CD4-positive, alpha-beta T cell (primary cell): ENCODE measurements at regions not wholly inside any gene's neighbourhood (a gene's known extent, or its start where the extent isn't known, plus 50 kb on each side); places are given as distances from the start of the nearest gene placed in this dataset.

Experiments
- ATAC-seq: fragments of 200-7000 bp; cut with Tn5 transposase; one replicate; pipeline ENCODE4 v1.10.0; 2022; ENCODE audit warnings: mild to moderate bottlenecking; ENCODE audit not compliant: poor library complexity
- CTCF ChIA-PET: fragments of 350-600 bp; sonication (Branson Sonifier 250); formaldehyde crosslinking; loops from one replicate; lab custom pipeline; 2021; ENCODE audit warnings: antibody characterized with exemption, inconsistent platforms; lab: Charles Lee
- POLR2A ChIA-PET: fragments of 350-600 bp; sonication (Branson Sonifier 250); formaldehyde crosslinking; loops from one replicate; lab custom pipeline; 2021; ENCODE audit warnings: antibody characterized with exemption, inconsistent platforms; lab: Charles Lee
- DNase-seq, 14 experiments: peaks; one replicate each; pipeline ENCODE4 v3.0.0-alpha.2; 2013 to 2020; ENCODE audit warnings: mixed read lengths in 2 of 14
- H3K27ac ChIP-seq, 2 donors: one replicate each; pipeline versions ENCODE4 v1.5.1 to v1.7.0; 2013; ENCODE audit warnings: low read length in 2 of 2, low read depth in 1 of 2, mild to moderate bottlenecking in 1 of 2
- H3K27me3 ChIP-seq, 2 experiments: 1 replicate in 1 of 2; 2 replicates in 1 of 2; pipeline versions ENCODE4 v1.6.1 to v1.7.0; 2013; ENCODE audit warnings: low read length in 2 of 2, control low read depth in 1 of 2, mild to moderate bottlenecking in 1 of 2, moderate library complexity in 1 of 2; ENCODE audit not compliant: insufficient read depth in 2 of 2, control insufficient read depth in 1 of 2
- H3K36me3 ChIP-seq: one replicate; pipeline ENCODE4 v1.6.1; 2013; ENCODE audit warnings: low read length, control low read depth; ENCODE audit not compliant: insufficient read depth
- H3K4me1 ChIP-seq: one replicate; pipeline ENCODE4 v1.6.1; 2013; ENCODE audit warnings: low read length, control low read depth; ENCODE audit not compliant: insufficient read depth
- H3K4me3 ChIP-seq: one replicate; pipeline ENCODE4 v1.5.1; 2013; ENCODE audit warnings: mild to moderate bottlenecking, low read length, moderate library complexity
- H3K9me3 ChIP-seq, 2 experiments: 1 replicate in 1 of 2; 2 replicates in 1 of 2; pipeline versions ENCODE4 v1.6.1 to v1.7.0; 2013; ENCODE audit warnings: low read length in 2 of 2, mild to moderate bottlenecking in 2 of 2, control low read depth in 1 of 2, moderate library complexity in 1 of 2; ENCODE audit not compliant: control insufficient read depth in 1 of 2, insufficient read depth in 1 of 2
- H3K27ac Mint-ChIP-seq: one replicate; pipeline ENCODE4 v1.8.0; 2020; ENCODE audit warnings: mixed read lengths
- H3K27me3 Mint-ChIP-seq: one replicate; pipeline ENCODE4 v1.8.0; 2021; ENCODE audit warnings: mixed read lengths
- H3K36me3 Mint-ChIP-seq: one replicate; pipeline ENCODE4 v1.8.0; 2021; ENCODE audit warnings: low read depth, mixed read lengths
- H3K4me1 Mint-ChIP-seq: one replicate; pipeline ENCODE4 v1.8.0; 2021; ENCODE audit warnings: low read depth, mixed read lengths
- H3K4me3 Mint-ChIP-seq: one replicate; pipeline ENCODE4 v1.8.0; 2020; ENCODE audit warnings: mild to moderate bottlenecking, mixed read lengths
- H3K9me3 Mint-ChIP-seq: one replicate; pipeline ENCODE4 v1.8.0; 2020; ENCODE audit warnings: mixed read lengths
- intact Hi-C, 2 experiments: fragments of 100-400 bp; cut with DNase I in 1 of 2; cut with micrococcal nuclease in 1 of 2; formaldehyde crosslinking; loops; one replicate each; pipeline versions ENCODE4 v1.15.1 to v1.9.0; 2023 to 2025; cut with DNase I, micrococcal nuclease
- TF ChIP-seq, protein P1 (sequence below): fragments of 200-600 bp; IDR thresholded peaks from one replicate; pipeline ENCODE4 v1.8.0; 2022; ENCODE audit warnings: antibody characterized with exemption, mild to moderate bottlenecking

DNA sequence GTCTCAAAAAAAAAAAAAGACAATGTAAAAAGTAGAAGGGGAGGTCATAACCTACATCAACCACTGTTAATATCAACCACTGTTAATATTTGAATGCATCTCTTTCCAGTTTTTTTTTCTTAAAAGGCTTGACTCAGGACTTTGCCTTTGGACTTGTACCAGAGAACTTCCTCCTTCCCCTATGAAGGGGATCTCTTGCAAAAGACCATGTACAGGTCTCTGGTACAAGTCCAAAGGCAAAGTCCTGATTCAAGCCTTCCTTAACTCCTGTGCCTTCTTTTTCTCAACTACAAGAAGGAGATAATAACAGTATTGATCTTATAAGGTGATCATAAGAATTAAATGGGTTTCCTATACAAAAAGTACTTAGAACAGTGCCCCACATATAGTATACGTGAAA, 563.5 kb downstream of the BUD13 start:
- H3K27me3 ChIP-seq: no peaks in the 10 kb centered on the region
- Mint-ChIP-seq H3K27ac (no peak overlapping the region), H3K9me3 (no peaks in the 10 kb centered on the region), H3K36me3 (no peaks in the 10 kb centered on the region), H3K4me1 (no peaks in the 10 kb centered on the region), H3K4me3 (no peak overlapping the region), H3K27me3 (peaks cover 40% of the 10 kb centered on the region)
- ChIA-PET CTCF (no interaction called here), POLR2A (no interaction called here)
- TF ChIP-seq, protein P1, sequence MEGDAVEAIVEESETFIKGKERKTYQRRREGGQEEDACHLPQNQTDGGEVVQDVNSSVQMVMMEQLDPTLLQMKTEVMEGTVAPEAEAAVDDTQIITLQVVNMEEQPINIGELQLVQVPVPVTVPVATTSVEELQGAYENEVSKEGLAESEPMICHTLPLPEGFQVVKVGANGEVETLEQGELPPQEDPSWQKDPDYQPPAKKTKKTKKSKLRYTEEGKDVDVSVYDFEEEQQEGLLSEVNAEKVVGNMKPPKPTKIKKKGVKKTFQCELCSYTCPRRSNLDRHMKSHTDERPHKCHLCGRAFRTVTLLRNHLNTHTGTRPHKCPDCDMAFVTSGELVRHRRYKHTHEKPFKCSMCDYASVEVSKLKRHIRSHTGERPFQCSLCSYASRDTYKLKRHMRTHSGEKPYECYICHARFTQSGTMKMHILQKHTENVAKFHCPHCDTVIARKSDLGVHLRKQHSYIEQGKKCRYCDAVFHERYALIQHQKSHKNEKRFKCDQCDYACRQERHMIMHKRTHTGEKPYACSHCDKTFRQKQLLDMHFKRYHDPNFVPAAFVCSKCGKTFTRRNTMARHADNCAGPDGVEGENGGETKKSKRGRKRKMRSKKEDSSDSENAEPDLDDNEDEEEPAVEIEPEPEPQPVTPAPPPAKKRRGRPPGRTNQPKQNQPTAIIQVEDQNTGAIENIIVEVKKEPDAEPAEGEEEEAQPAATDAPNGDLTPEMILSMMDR: no peak
- H3K36me3 ChIP-seq: no peaks in the 10 kb centered on the region
- H3K4me3 ChIP-seq: no peak overlapping the region
- ATAC-seq (no peak), DNase-seq (no peak)
- no peaks in the 10 kb centered on the region for H3K4me1 ChIP-seq
- H3K9me3 ChIP-seq: peaks cover 0 to 12% of the 10 kb centered on the region in 2 experiments
- H3K27ac ChIP-seq: no peak overlapping the region
- intact Hi-C loops: no loop called here

DNA sequence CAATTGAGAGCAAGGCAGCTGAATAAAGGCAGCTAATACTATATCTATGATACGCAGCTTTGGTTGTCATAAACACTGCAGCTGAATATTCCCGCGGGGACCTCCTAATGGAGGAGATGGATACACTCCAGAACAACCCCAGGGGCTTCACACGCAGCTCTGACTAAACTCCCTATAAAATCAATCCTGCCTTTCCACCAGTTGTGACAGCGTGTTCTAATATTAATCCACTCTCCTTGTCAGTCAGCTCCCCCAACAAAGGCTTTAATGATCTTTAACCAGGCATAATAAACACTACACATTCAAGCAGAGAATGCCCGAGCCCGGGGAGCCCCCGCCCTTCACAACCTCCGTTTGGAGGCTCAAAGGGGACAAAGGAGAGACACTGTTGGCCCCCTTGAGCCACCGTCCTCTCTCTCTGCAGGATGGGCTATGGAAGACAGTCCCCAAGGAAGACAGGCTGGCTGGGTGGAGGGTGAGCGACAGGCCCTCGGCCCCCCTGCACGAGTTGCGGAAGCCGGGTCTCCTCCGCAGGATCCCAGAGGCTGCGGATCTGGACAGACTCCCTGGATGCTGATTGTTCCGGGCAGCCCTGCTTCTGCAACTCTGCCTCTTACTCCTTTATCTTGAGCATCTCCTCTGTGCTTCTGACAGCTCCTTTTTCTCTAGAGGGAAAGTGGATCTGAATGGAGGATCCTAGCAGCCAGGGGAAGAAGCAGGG, 565.2 kb downstream of the BUD13 start:
- TF ChIP-seq, protein P1: no peak
- Histone ChIP-seq H3K27ac (no peak overlapping the region), H3K36me3 (no peaks in the 10 kb centered on the region), H3K27me3 (no peaks in the 10 kb centered on the region), H3K4me3 (no peak overlapping the region), H3K4me1 (no peaks in the 10 kb centered on the region), H3K9me3 (peaks cover 0 to 12% of the 10 kb centered on the region in 2 experiments)
- H3K4me3 Mint-ChIP-seq: no peak overlapping the region
- H3K27me3 Mint-ChIP-seq: peaks cover 40% of the 10 kb centered on the region
- H3K4me1 Mint-ChIP-seq: no peaks in the 10 kb centered on the region
- ATAC-seq: no peak
- H3K36me3 Mint-ChIP-seq: no peaks in the 10 kb centered on the region
- ChIA-PET CTCF (no interaction called here), POLR2A (no interaction called here)
- no peak for DNase-seq
- no peaks in the 10 kb centered on the region for H3K9me3 Mint-ChIP-seq
- H3K27ac Mint-ChIP-seq: no peak overlapping the region
- intact Hi-C loops: no loop called here

DNA sequence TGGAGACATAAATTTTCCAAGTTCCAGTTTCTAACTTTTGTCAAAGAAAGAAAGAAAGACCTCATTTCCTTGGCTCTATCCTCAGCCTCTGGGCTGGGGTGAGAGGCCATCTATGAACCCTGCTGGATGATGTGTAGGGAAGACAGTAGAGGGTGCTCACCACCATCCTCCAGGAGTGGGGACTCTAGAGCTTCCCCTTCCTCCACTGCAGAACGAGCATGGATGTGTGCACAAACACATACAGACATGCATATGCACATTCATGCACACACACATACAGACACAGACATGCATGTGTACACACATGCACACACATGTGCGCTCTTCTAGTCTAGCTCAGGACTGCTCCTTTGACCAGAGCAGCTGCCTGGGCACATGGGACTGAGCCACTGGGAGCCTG, 565.8 kb downstream of the BUD13 start:
- ChIA-PET POLR2A (no interaction called here), CTCF (no interaction called here)
- Histone ChIP-seq H3K4me3 (no peak overlapping the region), H3K9me3 (peaks cover 0 to 12% of the 10 kb centered on the region in 2 experiments), H3K4me1 (no peaks in the 10 kb centered on the region), H3K27ac (no peak overlapping the region), H3K27me3 (no peaks in the 10 kb centered on the region), H3K36me3 (no peaks in the 10 kb centered on the region)
- peaks cover 35% of the 10 kb centered on the region for H3K27me3 Mint-ChIP-seq
- no peaks in the 10 kb centered on the region for H3K4me1 Mint-ChIP-seq
- H3K9me3 Mint-ChIP-seq: no peaks in the 10 kb centered on the region
- TF ChIP-seq, protein P1: no peak
- DNase-seq (no peak), ATAC-seq (no peak)
- H3K36me3 Mint-ChIP-seq: no peaks in the 10 kb centered on the region
- H3K4me3 Mint-ChIP-seq: no peak overlapping the region
- no peak overlapping the region for H3K27ac Mint-ChIP-seq
- intact Hi-C loops: no loop called here
